HUES48 (cell line): ENCODE measurements at regions not wholly inside any gene's neighbourhood (a gene's known extent, or its start where the extent isn't known, plus 50 kb on each side); places are given as distances from the start of the nearest gene placed in this dataset.

Experiments used
- H3K27ac ChIP-seq: one replicate; pipeline ENCODE4 v1.7.0; 2013; ENCODE audit warnings: low read depth, low read length, inconsistent platforms
- H3K27me3 ChIP-seq: 2 replicates; pipeline ENCODE4 v1.6.1; 2013; ENCODE audit warnings: mild to moderate bottlenecking, low read length; ENCODE audit not compliant: control insufficient read depth, insufficient read depth
- H3K36me3 ChIP-seq: 2 replicates; pipeline ENCODE4 v1.6.1; 2013; ENCODE audit warnings: low read length; ENCODE audit not compliant: control insufficient read depth, insufficient read depth
- H3K4me1 ChIP-seq: 2 replicates; pipeline ENCODE4 v1.6.1; 2013; ENCODE audit warnings: mild to moderate bottlenecking, low read length; ENCODE audit not compliant: control insufficient read depth, insufficient read depth
- H3K4me3 ChIP-seq: 2 replicates; pipeline ENCODE4 v1.5.1; 2013; ENCODE audit warnings: mild to moderate bottlenecking, low read depth, low read length
- H3K9ac ChIP-seq: 2 replicates; pipeline ENCODE4 v1.6.1; 2013; ENCODE audit warnings: mild to moderate bottlenecking, low read depth, low read length, moderate library complexity
- H3K9me3 ChIP-seq: 2 replicates; pipeline ENCODE4 v1.6.1; 2013; ENCODE audit warnings: low read length; ENCODE audit not compliant: control insufficient read depth, insufficient read depth

DNA sequence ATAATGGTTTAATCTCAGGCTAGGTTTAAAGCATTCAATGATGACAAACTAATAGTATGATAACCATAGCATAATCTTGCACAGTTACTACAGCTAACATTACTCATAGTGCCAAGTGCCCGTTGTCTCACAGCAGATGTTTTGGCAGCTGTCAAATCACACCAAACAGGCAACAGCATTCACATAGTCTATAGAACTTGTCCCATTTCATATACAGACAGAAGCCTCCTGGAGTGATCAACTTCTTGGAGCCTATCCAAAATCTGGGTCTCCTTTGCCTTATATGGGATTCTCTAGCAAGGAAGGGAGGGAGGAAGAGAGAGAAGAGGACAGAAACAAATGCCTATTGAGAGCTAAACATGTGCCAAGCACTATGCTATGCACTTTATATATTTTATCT lies 250.6 kb upstream of the ZP4 start:
- Histone ChIP-seq H3K9me3 (no peaks in the 10 kb centered on the region), H3K27me3 (no peaks in the 10 kb centered on the region), H3K9ac (no peak overlapping the region), H3K4me3 (no peak overlapping the region), H3K27ac (no peak overlapping the region), H3K36me3 (no peaks in the 10 kb centered on the region), H3K4me1 (no peaks in the 10 kb centered on the region)

DNA sequence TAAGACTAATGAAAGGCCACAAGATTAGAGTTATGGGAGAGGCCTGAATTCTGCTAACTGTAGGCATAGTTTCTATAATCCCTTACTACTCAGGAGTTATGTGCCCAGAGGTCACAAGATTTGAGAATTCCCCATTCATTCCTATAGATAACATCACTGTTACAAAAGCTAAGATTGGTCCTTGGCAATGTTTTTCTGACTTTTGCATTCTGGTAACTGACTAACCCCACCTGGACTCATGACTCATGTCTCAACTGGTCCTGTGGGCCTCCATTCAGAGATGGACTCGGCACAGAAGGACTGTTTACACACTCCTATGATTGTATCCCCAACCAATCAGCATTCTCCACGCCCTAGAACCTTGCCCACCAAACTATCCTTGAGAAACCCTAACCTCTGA lies 249.0 kb upstream of the ZP4 start:
- Histone ChIP-seq H3K4me1 (no peaks in the 10 kb centered on the region), H3K27me3 (no peaks in the 10 kb centered on the region), H3K9ac (no peak overlapping the region), H3K27ac (no peak overlapping the region), H3K4me3 (no peak overlapping the region), H3K9me3 (no peaks in the 10 kb centered on the region), H3K36me3 (no peaks in the 10 kb centered on the region)

- H3K4me3 ChIP-seq = no peak overlapping the region
- H3K27me3 ChIP-seq = no peaks in the 10 kb centered on the region
- no peaks in the 10 kb centered on the region for H3K9me3 ChIP-seq
- no peaks in the 10 kb centered on the region for H3K4me1 ChIP-seq
- H3K27ac ChIP-seq = no peak overlapping the region
- no peak overlapping the region for H3K9ac ChIP-seq
- no peaks in the 10 kb centered on the region for H3K36me3 ChIP-seq
These were observed 247.4 kb upstream of the ZP4 start for GRCh38 chr1:238138059-238138626.

- Histone ChIP-seq H3K4me3 (no peak overlapping the region), H3K36me3 (no peaks in the 10 kb centered on the region), H3K9ac (no peak overlapping the region), H3K4me1 (no peaks in the 10 kb centered on the region), H3K27me3 (no peaks in the 10 kb centered on the region), H3K27ac (no peak overlapping the region), H3K9me3 (no peaks in the 10 kb centered on the region)
These were observed 245.3 kb upstream of the ZP4 start for GRCh38 chr1:238135708-238136664.

DNA sequence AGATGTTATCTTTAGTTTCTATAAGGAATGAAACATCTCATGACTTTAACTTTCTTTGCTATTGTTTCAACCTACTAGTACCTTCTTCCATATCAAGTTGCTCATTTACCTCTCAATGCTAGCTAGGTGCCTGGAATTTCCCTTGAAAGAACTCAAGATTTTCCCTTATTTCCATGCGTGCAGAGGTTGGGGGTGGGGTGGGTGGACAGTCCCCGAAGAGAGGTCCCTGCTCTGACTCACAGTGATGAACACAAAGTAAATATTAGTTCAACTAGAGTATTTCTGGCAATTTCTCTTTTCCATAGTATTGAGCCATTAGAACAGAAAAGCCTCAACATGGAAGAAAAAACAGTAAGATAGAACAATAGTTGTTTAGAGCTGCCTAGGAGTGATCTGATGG lies 239.0 kb upstream of the ZP4 start:
- peaks cover 11% of the 10 kb centered on the region for H3K4me1 ChIP-seq
- no peak overlapping the region for H3K4me3 ChIP-seq
- H3K27me3 ChIP-seq = no peaks in the 10 kb centered on the region
- no peak overlapping the region for H3K27ac ChIP-seq
- no peaks in the 10 kb centered on the region for H3K9me3 ChIP-seq
- H3K36me3 ChIP-seq = no peaks in the 10 kb centered on the region
- no peak overlapping the region for H3K9ac ChIP-seq

DNA sequence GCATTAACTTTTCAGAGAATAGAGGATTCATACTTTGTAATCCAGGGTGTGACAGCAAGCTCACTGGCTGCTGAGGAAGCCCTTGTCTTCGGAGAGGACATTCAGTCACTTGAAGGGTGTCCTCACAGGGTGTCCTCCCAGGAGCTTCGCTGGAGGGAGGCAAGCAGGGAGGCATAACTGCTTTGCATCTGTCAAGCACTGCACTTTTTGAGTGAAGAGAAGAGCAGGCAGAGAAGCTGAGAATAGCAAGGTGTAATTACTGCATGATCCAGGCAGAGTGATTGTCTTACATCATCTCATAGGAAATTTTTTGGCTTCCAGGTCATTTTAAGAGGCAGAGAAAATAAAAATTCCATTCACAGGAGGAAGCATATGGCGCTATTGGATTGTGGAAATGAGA lies 232.5 kb upstream of the ZP4 start:
- no peaks in the 10 kb centered on the region for H3K9me3 ChIP-seq
- no peak overlapping the region for H3K9ac ChIP-seq
- H3K27me3 ChIP-seq = no peaks in the 10 kb centered on the region
- H3K4me1 ChIP-seq = peaks cover 4% of the 10 kb centered on the region; the same call in 1 of the 2 replicates
- H3K4me3 ChIP-seq = no peak overlapping the region
- H3K27ac ChIP-seq = no peak overlapping the region
- H3K36me3 ChIP-seq = no peaks in the 10 kb centered on the region

- no peak overlapping the region for H3K27ac ChIP-seq
- H3K36me3 ChIP-seq = no peaks in the 10 kb centered on the region
- H3K9me3 ChIP-seq = no peaks in the 10 kb centered on the region
- H3K4me1 ChIP-seq = peaks cover 16% of the 10 kb centered on the region
- H3K9ac ChIP-seq = no peak overlapping the region
- no peak overlapping the region for H3K4me3 ChIP-seq
- H3K27me3 ChIP-seq = no peaks in the 10 kb centered on the region
These were observed 229.1 kb upstream of the ZP4 start for GRCh38 chr1:238119861-238120260.

- H3K9ac ChIP-seq = no peak overlapping the region
- H3K4me1 ChIP-seq = peaks cover 16% of the 10 kb centered on the region
- no peaks in the 10 kb centered on the region for H3K9me3 ChIP-seq
- no peaks in the 10 kb centered on the region for H3K27me3 ChIP-seq
- H3K4me3 ChIP-seq = no peak overlapping the region
- no peak overlapping the region for H3K27ac ChIP-seq
- no peaks in the 10 kb centered on the region for H3K36me3 ChIP-seq
These were observed 228.3 kb upstream of the ZP4 start for GRCh38 chr1:238119060-238119459.

GRCh38 chr1:238115852-238116251 lies 225.1 kb upstream of the ZP4 start:
- H3K36me3 ChIP-seq = no peaks in the 10 kb centered on the region
- peaks cover 33% of the 10 kb centered on the region for H3K4me1 ChIP-seq
- no peaks in the 10 kb centered on the region for H3K9me3 ChIP-seq
- H3K27me3 ChIP-seq = no peaks in the 10 kb centered on the region
- H3K27ac ChIP-seq = peak overlapping the region; percentile 65
- no peak overlapping the region for H3K4me3 ChIP-seq
- no peak overlapping the region for H3K9ac ChIP-seq

DNA sequence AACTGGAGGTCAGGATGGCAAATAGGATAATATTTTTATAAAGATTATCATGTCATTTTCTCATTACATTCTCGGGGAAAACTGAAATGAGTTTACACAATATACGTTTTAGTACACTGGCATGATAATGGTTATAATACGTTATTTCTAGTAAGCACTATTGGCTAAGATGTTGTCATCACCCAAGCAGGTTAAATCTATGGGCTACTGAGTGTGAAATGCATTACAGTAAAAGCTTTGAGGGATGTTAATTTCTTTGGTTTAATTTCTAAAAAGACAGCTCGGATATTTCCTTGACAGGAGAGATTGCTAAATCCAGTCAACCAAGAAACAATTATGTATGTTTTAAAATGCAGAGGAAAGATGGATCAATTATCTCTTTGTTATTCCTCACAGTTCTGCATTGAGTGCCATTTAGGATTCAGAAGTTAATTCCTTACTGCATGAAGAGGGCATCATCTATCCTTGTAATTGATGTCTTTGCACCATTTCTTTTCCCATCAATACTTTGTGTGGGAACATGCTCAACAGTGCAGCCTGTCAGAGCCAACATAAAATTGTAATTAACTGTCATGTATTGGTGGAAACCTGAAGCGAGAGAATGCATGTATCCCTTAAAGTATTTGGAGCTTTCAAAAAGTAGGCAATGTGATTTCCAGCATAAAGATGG lies 222.4 kb upstream of the ZP4 start:
- Histone ChIP-seq H3K27ac (no peak overlapping the region), H3K4me1 (peaks cover 29% of the 10 kb centered on the region), H3K4me3 (no peak overlapping the region), H3K27me3 (no peaks in the 10 kb centered on the region), H3K9ac (no peak overlapping the region), H3K36me3 (no peaks in the 10 kb centered on the region), H3K9me3 (no peaks in the 10 kb centered on the region)

DNA sequence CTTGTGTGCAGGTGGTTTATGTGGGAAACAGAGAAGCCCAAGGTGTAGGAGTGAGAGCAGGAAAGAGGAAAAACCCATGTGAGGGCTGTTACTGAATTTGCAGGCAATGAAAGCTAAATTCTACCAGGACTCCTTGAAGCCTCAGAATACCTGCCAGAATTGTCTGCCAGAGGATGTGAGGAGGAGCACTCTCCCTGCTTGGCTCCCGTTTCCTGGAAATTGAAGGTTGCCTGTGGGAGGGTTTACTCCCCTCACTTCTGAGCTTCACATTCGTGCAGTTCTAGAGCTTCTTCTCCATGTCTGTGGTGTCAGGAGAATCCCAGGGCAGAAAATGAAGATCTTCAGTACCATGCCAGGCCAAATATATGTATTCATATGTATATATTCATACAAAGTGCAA lies 220.8 kb upstream of the ZP4 start:
- Histone ChIP-seq H3K9me3 (no peaks in the 10 kb centered on the region), H3K27ac (no peak overlapping the region), H3K4me3 (no peak overlapping the region), H3K36me3 (no peaks in the 10 kb centered on the region), H3K4me1 (peaks cover 28% of the 10 kb centered on the region), H3K27me3 (no peaks in the 10 kb centered on the region), H3K9ac (no peak overlapping the region)
